ENCODE measurements at regions not wholly inside any gene's neighbourhood (a gene's known extent, or its start where the extent isn't known, plus 50 kb on each side); places are given as distances from the start of the nearest gene placed in this dataset.
"Not testable (repeated sequence)": the region's sequence is repeated elsewhere in the genome, so short reads cannot be mapped to it uniquely, and the experiment has no call there.

GRCh38 chr20:53809217-53809616 lies 215.6 kb upstream of the ZNF217 start:
- no peaks in the 10 kb centered on the region for H3K27me3 ChIP-seq (ENCODE audit: control insufficient read depth in 3 of 3, insufficient read depth in 3 of 3, low read length in 3 of 3)
- no peaks in the 10 kb centered on the region for H3K36me3 ChIP-seq (ENCODE audit: control insufficient read depth in 3 of 3, insufficient read depth in 2 of 3, low read depth in 1 of 3, low read length in 3 of 3)
- DNase-seq, result no peak
- FAIRE-seq, result no peak
- H3K9me3 ChIP-seq (ENCODE audit: control insufficient read depth in 2 of 2, insufficient read depth in 1 of 2, low read depth in 1 of 2, low read length in 1 of 2), result no peaks in the 10 kb centered on the region
- 59 to 82% (median 81%) methylated on average over 2 of the region's 2 CpGs for WGBS, 3 donors
- H3K27ac ChIP-seq (ENCODE audit: low read depth in 1 of 3, low read length in 2 of 3), result no peak overlapping the region
- no peak overlapping the region for H3K4me3 ChIP-seq (ENCODE audit: low read depth in 1 of 3, low read length in 3 of 3)
- H3K4me1 ChIP-seq (ENCODE audit: control insufficient read depth in 3 of 3, insufficient read depth in 2 of 3, low read depth in 1 of 3, low read length in 2 of 3), result no peaks in the 10 kb centered on the region

GRCh38 chr20:53808733-53809132 lies 215.1 kb upstream of the ZNF217 start:
- Histone ChIP-seq H3K4me1 (ENCODE audit: control insufficient read depth in 3 of 3, insufficient read depth in 2 of 3, low read depth in 1 of 3, low read length in 2 of 3) (no peaks in the 10 kb centered on the region), H3K9me3 (ENCODE audit: control insufficient read depth in 2 of 2, insufficient read depth in 1 of 2, low read depth in 1 of 2, low read length in 1 of 2) (no peaks in the 10 kb centered on the region), H3K27ac (ENCODE audit: low read depth in 1 of 3, low read length in 2 of 3) (no peak overlapping the region), H3K36me3 (ENCODE audit: control insufficient read depth in 3 of 3, insufficient read depth in 2 of 3, low read depth in 1 of 3, low read length in 3 of 3) (no peaks in the 10 kb centered on the region), H3K27me3 (ENCODE audit: control insufficient read depth in 3 of 3, insufficient read depth in 3 of 3, low read length in 3 of 3) (no peaks in the 10 kb centered on the region), H3K4me3 (ENCODE audit: low read depth in 1 of 3, low read length in 3 of 3) (no peak overlapping the region)
- DNase-seq (no peak), FAIRE-seq (no peak)
- 86 to 88% (median 87%) methylated on average over 3 of the region's 3 CpGs for WGBS, 3 donors

GRCh38 chr20:53808302-53808701 lies 214.7 kb upstream of the ZNF217 start:
- not testable (repeated sequence) for H3K9me3 ChIP-seq (ENCODE audit: control insufficient read depth in 2 of 2, insufficient read depth in 1 of 2, low read depth in 1 of 2, low read length in 1 of 2); H3K4me3 ChIP-seq (ENCODE audit: low read depth in 1 of 3, low read length in 3 of 3); FAIRE-seq; H3K36me3 ChIP-seq (ENCODE audit: control insufficient read depth in 3 of 3, insufficient read depth in 2 of 3, low read depth in 1 of 3, low read length in 3 of 3); H3K4me1 ChIP-seq (ENCODE audit: control insufficient read depth in 3 of 3, insufficient read depth in 2 of 3, low read depth in 1 of 3, low read length in 2 of 3); DNase-seq; H3K27ac ChIP-seq (ENCODE audit: low read depth in 1 of 3, low read length in 2 of 3); H3K27me3 ChIP-seq (ENCODE audit: control insufficient read depth in 3 of 3, insufficient read depth in 3 of 3, low read length in 3 of 3)
- WGBS, 3 donors, result 95 to 100% (median 97%) methylated on average over 10 of the region's 10 CpGs

- WGBS, 3 donors, result 88 to 90% (median 89%) methylated on average over 6 of the region's 6 CpGs
- H3K27ac ChIP-seq (ENCODE audit: low read depth in 1 of 3, low read length in 2 of 3), result no peak overlapping the region
- H3K9me3 ChIP-seq (ENCODE audit: control insufficient read depth in 2 of 2, insufficient read depth in 1 of 2, low read depth in 1 of 2, low read length in 1 of 2), result no peaks in the 10 kb centered on the region
- H3K27me3 ChIP-seq (ENCODE audit: control insufficient read depth in 3 of 3, insufficient read depth in 3 of 3, low read length in 3 of 3), result no peaks in the 10 kb centered on the region
- peaks cover 0 to under 1% (median 0%) of the 10 kb centered on the region in 3 donors for H3K4me1 ChIP-seq (ENCODE audit: control insufficient read depth in 3 of 3, insufficient read depth in 2 of 3, low read depth in 1 of 3, low read length in 2 of 3)
- FAIRE-seq (no peak), DNase-seq (no peak)
- no peak overlapping the region for H3K4me3 ChIP-seq (ENCODE audit: low read depth in 1 of 3, low read length in 3 of 3)
- no peaks in the 10 kb centered on the region for H3K36me3 ChIP-seq (ENCODE audit: control insufficient read depth in 3 of 3, insufficient read depth in 2 of 3, low read depth in 1 of 3, low read length in 3 of 3)
These were observed 213.2 kb upstream of the ZNF217 start for GRCh38 chr20:53806683-53807401.

GRCh38 chr20:53805895-53806384 lies 212.3 kb upstream of the ZNF217 start:
- WGBS, 3 donors, result 53 to 72% (median 70%) methylated on average over 5 of the region's 5 CpGs
- DNase-seq (no peak), FAIRE-seq (no peak)
- Histone ChIP-seq H3K27ac (ENCODE audit: low read depth in 1 of 3, low read length in 2 of 3) (no peak overlapping the region), H3K4me1 (ENCODE audit: control insufficient read depth in 3 of 3, insufficient read depth in 2 of 3, low read depth in 1 of 3, low read length in 2 of 3) (peaks cover 0 to 9% (median 0%) of the 10 kb centered on the region in 3 donors), H3K9me3 (ENCODE audit: control insufficient read depth in 2 of 2, insufficient read depth in 1 of 2, low read depth in 1 of 2, low read length in 1 of 2) (no peaks in the 10 kb centered on the region), H3K4me3 (ENCODE audit: low read depth in 1 of 3, low read length in 3 of 3) (no peak overlapping the region), H3K36me3 (ENCODE audit: control insufficient read depth in 3 of 3, insufficient read depth in 2 of 3, low read depth in 1 of 3, low read length in 3 of 3) (no peaks in the 10 kb centered on the region), H3K27me3 (ENCODE audit: control insufficient read depth in 3 of 3, insufficient read depth in 3 of 3, low read length in 3 of 3) (no peaks in the 10 kb centered on the region)

- H3K27me3 ChIP-seq (ENCODE audit: control insufficient read depth in 3 of 3, insufficient read depth in 3 of 3, low read length in 3 of 3), result no peaks in the 10 kb centered on the region
- FAIRE-seq, result no peak
- H3K36me3 ChIP-seq (ENCODE audit: control insufficient read depth in 3 of 3, insufficient read depth in 2 of 3, low read depth in 1 of 3, low read length in 3 of 3), result no peaks in the 10 kb centered on the region
- WGBS, 3 donors, result 69 to 75% (median 72%) methylated on average over 8 of the region's 8 CpGs
- DNase-seq, result no peak
- H3K4me3 ChIP-seq (ENCODE audit: low read depth in 1 of 3, low read length in 3 of 3), result no peak overlapping the region
- peaks cover 0 to 17% (median 1%) of the 10 kb centered on the region in 3 donors for H3K4me1 ChIP-seq (ENCODE audit: control insufficient read depth in 3 of 3, insufficient read depth in 2 of 3, low read depth in 1 of 3, low read length in 2 of 3)
- H3K9me3 ChIP-seq (ENCODE audit: control insufficient read depth in 2 of 2, insufficient read depth in 1 of 2, low read depth in 1 of 2, low read length in 1 of 2), result no peaks in the 10 kb centered on the region
- H3K27ac ChIP-seq (ENCODE audit: low read depth in 1 of 3, low read length in 2 of 3), result no peak overlapping the region
These were observed 211.6 kb upstream of the ZNF217 start for GRCh38 chr20:53804920-53805894.

- not testable (repeated sequence) for H3K27me3 ChIP-seq (ENCODE audit: control insufficient read depth in 3 of 3, insufficient read depth in 3 of 3, low read length in 3 of 3); H3K36me3 ChIP-seq (ENCODE audit: control insufficient read depth in 3 of 3, insufficient read depth in 2 of 3, low read depth in 1 of 3, low read length in 3 of 3); H3K27ac ChIP-seq (ENCODE audit: low read depth in 1 of 3, low read length in 2 of 3); H3K4me3 ChIP-seq (ENCODE audit: low read depth in 1 of 3, low read length in 3 of 3); FAIRE-seq; DNase-seq; H3K9me3 ChIP-seq (ENCODE audit: control insufficient read depth in 2 of 2, insufficient read depth in 1 of 2, low read depth in 1 of 2, low read length in 1 of 2)
- H3K4me1 ChIP-seq (ENCODE audit: control insufficient read depth in 3 of 3, insufficient read depth in 2 of 3, low read depth in 1 of 3, low read length in 2 of 3), result peaks cover 0 to 22% (median 3%) of the 10 kb centered on the region in 3 donors
- 84 to 88% (median 85%) methylated on average over 7 of the region's 7 CpGs for WGBS, 3 donors
These were observed 210.7 kb upstream of the ZNF217 start for GRCh38 chr20:53804308-53804707.

GRCh38 chr20:53803492-53804155 lies 210.0 kb upstream of the ZNF217 start:
- Histone ChIP-seq H3K4me3 (ENCODE audit: low read depth in 1 of 3, low read length in 3 of 3) (no peak overlapping the region), H3K36me3 (ENCODE audit: control insufficient read depth in 3 of 3, insufficient read depth in 2 of 3, low read depth in 1 of 3, low read length in 3 of 3) (no peaks in the 10 kb centered on the region), H3K27me3 (ENCODE audit: control insufficient read depth in 3 of 3, insufficient read depth in 3 of 3, low read length in 3 of 3) (no peaks in the 10 kb centered on the region), H3K27ac (ENCODE audit: low read depth in 1 of 3, low read length in 2 of 3) (no peak overlapping the region), H3K9me3 (ENCODE audit: control insufficient read depth in 2 of 2, insufficient read depth in 1 of 2, low read depth in 1 of 2, low read length in 1 of 2) (no peaks in the 10 kb centered on the region), H3K4me1 (ENCODE audit: control insufficient read depth in 3 of 3, insufficient read depth in 2 of 3, low read depth in 1 of 3, low read length in 2 of 3) (peaks cover 0 to 22% (median 3%) of the 10 kb centered on the region in 3 donors)
- 81 to 95% (median 88%) methylated on average over 6 of the region's 6 CpGs for WGBS, 3 donors
- no peak for DNase-seq
- FAIRE-seq, result no peak
